ENCODE measurements at regions not wholly inside any gene's neighbourhood (a gene's known extent, or its start where the extent isn't known, plus 50 kb on each side); places are given as distances from the start of the nearest gene placed in this dataset.

DNA sequence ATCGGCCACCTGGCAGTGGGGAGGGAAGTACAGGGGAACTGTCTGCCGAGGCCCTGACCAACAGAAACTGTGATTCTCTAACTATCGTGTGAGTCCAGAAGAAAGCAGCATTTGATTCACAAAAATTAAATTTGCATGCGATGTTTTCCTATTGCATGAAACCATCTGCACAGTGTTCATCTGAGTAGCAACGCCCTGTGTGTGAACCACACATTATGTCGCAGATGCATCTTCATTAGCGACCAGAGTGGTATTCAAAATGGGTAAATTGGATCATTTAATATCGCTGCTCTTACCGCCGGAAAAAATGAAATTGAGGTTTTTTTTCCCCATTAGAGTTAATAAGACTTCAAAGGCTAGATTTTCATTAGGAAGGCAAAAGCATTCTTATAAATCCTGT, 260.6 kb downstream of the ABCC12 start:
- TF ChIP-seq CHD2 (IDR thresholded peaks at IDR 0.05; ENCODE audit: low read depth, low read length), result no peak
- no peak for TF ChIP-seq ZBTB3 (CRISPR knock-in tag; IDR thresholded peaks at IDR 0.05; ENCODE audit: borderline replicate concordance, low read depth)
- no peak for TF ChIP-seq SP1 (IDR thresholded peaks at IDR 0.05)
- no peak for TF ChIP-seq SP1 (CRISPR knock-in tag; IDR thresholded peaks at IDR 0.05)
- no peak for TF ChIP-seq KDM1A (CRISPR knock-in tag; IDR thresholded peaks at IDR 0.05)
- TF ChIP-seq ZNF496 (CRISPR knock-in tag; IDR thresholded peaks at IDR 0.05; ENCODE audit: insufficient replicate concordance), result no peak
- TF ChIP-seq, protein P1, sequence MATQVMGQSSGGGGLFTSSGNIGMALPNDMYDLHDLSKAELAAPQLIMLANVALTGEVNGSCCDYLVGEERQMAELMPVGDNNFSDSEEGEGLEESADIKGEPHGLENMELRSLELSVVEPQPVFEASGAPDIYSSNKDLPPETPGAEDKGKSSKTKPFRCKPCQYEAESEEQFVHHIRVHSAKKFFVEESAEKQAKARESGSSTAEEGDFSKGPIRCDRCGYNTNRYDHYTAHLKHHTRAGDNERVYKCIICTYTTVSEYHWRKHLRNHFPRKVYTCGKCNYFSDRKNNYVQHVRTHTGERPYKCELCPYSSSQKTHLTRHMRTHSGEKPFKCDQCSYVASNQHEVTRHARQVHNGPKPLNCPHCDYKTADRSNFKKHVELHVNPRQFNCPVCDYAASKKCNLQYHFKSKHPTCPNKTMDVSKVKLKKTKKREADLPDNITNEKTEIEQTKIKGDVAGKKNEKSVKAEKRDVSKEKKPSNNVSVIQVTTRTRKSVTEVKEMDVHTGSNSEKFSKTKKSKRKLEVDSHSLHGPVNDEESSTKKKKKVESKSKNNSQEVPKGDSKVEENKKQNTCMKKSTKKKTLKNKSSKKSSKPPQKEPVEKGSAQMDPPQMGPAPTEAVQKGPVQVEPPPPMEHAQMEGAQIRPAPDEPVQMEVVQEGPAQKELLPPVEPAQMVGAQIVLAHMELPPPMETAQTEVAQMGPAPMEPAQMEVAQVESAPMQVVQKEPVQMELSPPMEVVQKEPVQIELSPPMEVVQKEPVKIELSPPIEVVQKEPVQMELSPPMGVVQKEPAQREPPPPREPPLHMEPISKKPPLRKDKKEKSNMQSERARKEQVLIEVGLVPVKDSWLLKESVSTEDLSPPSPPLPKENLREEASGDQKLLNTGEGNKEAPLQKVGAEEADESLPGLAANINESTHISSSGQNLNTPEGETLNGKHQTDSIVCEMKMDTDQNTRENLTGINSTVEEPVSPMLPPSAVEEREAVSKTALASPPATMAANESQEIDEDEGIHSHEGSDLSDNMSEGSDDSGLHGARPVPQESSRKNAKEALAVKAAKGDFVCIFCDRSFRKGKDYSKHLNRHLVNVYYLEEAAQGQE (IDR thresholded peaks at IDR 0.05; ENCODE audit: borderline replicate concordance in 1 of 2, low read depth in 1 of 2, low read length in 2 of 2), result no peak
- no peak for TF ChIP-seq ZNF362 (CRISPR knock-in tag; IDR thresholded peaks at IDR 0.05; ENCODE audit: borderline replicate concordance)
- no peak for TF ChIP-seq CEBPB (IDR thresholded peaks at IDR 0.05; ENCODE audit: borderline replicate concordance, low read depth, low read length)
- TF ChIP-seq YY1 (IDR thresholded peaks at IDR 0.05; ENCODE audit: insufficient read depth, insufficient replicate concordance, low read depth, low read length), result no peak
- no peak for TF ChIP-seq GTF2F1 (IDR thresholded peaks at IDR 0.05; ENCODE audit: low read length)
- no peak for TF ChIP-seq MXI1 (IDR thresholded peaks at IDR 0.05; ENCODE audit: borderline replicate concordance, low read depth, low read length)
- no peak for TF ChIP-seq RAD51 (IDR thresholded peaks at IDR 0.05; ENCODE audit: borderline replicate concordance)
- no peak for TF ChIP-seq POLR2AphosphoS5 (IDR thresholded peaks at IDR 0.05; ENCODE audit: low read depth, low read length)
